GM12878 (cell line): ENCODE measurements at regions not wholly inside any gene's neighbourhood (a gene's known extent, or its start where the extent isn't known, plus 50 kb on each side); places are given as distances from the start of the nearest gene placed in this dataset.

Experiments used
- ESRRA ChIP-seq: IDR thresholded peaks from 2 replicates; pipeline ENCODE4 v1.6.1; 2012; ENCODE audit warnings: mild to moderate bottlenecking, low read length, improper control_type of control experiment
- FOXM1 ChIP-seq: IDR thresholded peaks from 2 replicates; pipeline ENCODE4 v1.6.1; 2012; ENCODE audit warnings: low read depth, mild to moderate bottlenecking, inconsistent platforms, low read length, moderate library complexity
- POLR2A ChIP-seq: IDR thresholded peaks from 2 replicates; pipeline ENCODE4 v1.6.1; 2011; ENCODE audit warnings: low read depth, mild to moderate bottlenecking, low read length
- TF ChIP-seq, protein P1 (sequence below): fragments of 450-650 bp; IDR thresholded peaks from 2 replicates; pipeline ENCODE4 v1.6.1; 2017; ENCODE audit warnings: mild to moderate bottlenecking
- TF ChIP-seq, protein P2 (sequence below), 3 experiments: IDR thresholded peaks in 2 of 3; conservative IDR thresholded peaks in 1 of 3; 2 replicates each; pipeline ENCODE4 v1.5.1; 2011; ENCODE audit warnings: low read depth in 3 of 3, low read length in 3 of 3, mild to moderate bottlenecking in 3 of 3, control low read depth in 2 of 3, moderate library complexity in 2 of 3, inconsistent platforms in 1 of 3, mixed read lengths in 1 of 3; ENCODE audit not compliant: control insufficient read depth in 2 of 3, insufficient read depth in 1 of 3; ENCODE audit errors: extremely low read depth in 1 of 3

DNA sequence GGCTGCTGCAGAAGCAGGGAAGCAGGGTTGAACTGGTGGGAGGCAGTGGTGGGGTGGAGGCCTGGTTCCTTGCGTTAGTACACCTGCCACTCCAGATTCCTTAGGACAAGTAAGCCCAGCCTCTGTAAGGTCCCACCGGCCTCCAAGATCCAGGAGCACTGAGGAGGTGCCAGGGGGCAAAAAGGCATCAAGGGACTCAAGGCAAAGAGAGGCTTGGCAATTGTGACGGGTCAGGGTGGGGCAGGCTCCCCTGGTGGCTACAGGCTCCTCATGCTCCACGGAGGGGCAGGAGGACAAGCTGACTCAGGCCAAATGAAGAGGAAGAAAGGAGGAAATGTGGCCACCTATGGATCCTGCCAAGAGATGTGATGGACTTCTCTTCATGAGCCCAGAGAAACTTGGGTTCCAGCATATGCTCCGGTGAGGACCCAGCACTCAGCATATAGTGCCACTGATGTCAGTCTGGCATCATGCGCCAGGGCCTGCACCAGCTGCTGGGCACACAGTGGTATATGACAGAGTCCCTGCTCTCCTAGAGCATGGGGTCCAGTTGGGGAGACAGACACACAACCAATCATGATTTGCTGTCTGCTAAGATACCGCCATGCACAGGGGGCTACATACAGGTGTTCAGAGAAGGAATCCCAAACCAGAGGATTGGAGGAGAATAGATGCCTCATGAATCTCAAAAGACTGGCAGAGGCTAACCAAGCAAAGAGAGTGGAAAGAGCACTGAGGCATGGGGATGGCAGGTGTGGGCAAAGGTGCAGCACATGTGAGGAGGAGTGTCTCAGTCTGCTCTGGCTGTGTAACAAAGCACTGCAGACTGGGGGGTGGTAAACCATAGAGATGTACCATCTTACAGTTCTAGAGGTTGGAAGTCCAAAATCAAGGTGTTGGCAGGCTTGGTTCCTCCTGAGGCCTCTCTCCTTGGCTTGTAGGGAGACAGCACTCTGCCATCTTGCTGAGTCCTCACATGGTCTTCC is 249.7 kb downstream of the RHOU start:
- TF ChIP-seq, protein P1, sequence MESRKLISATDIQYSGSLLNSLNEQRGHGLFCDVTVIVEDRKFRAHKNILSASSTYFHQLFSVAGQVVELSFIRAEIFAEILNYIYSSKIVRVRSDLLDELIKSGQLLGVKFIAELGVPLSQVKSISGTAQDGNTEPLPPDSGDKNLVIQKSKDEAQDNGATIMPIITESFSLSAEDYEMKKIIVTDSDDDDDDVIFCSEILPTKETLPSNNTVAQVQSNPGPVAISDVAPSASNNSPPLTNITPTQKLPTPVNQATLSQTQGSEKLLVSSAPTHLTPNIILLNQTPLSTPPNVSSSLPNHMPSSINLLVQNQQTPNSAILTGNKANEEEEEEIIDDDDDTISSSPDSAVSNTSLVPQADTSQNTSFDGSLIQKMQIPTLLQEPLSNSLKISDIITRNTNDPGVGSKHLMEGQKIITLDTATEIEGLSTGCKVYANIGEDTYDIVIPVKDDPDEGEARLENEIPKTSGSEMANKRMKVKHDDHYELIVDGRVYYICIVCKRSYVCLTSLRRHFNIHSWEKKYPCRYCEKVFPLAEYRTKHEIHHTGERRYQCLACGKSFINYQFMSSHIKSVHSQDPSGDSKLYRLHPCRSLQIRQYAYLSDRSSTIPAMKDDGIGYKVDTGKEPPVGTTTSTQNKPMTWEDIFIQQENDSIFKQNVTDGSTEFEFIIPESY, result no peak
- TF ChIP-seq, protein P2, sequence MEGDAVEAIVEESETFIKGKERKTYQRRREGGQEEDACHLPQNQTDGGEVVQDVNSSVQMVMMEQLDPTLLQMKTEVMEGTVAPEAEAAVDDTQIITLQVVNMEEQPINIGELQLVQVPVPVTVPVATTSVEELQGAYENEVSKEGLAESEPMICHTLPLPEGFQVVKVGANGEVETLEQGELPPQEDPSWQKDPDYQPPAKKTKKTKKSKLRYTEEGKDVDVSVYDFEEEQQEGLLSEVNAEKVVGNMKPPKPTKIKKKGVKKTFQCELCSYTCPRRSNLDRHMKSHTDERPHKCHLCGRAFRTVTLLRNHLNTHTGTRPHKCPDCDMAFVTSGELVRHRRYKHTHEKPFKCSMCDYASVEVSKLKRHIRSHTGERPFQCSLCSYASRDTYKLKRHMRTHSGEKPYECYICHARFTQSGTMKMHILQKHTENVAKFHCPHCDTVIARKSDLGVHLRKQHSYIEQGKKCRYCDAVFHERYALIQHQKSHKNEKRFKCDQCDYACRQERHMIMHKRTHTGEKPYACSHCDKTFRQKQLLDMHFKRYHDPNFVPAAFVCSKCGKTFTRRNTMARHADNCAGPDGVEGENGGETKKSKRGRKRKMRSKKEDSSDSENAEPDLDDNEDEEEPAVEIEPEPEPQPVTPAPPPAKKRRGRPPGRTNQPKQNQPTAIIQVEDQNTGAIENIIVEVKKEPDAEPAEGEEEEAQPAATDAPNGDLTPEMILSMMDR (IDR thresholded peaks at IDR 0.05 in 2 of 3, conservative IDR thresholded peaks at IDR 0.05 in 1 of 3; ENCODE audit: control insufficient read depth in 2 of 3, extremely low read depth in 1 of 3, insufficient read depth in 1 of 3, low read depth in 3 of 3, low read length in 3 of 3), result no peak
- TF ChIP-seq POLR2A (no peak), FOXM1 (no peak), ESRRA (no peak)
